OCI-LY7 (cell line): ENCODE measurements at regions not wholly inside any gene's neighbourhood (a gene's known extent, or its start where the extent isn't known, plus 50 kb on each side); places are given as distances from the start of the nearest gene placed in this dataset.
"Not testable (repeated sequence)": the region's sequence is repeated elsewhere in the genome, so short reads cannot be mapped to it uniquely, and the experiment has no call there.

ENCODE experiments used
- BruUV-seq: library from RNA; stranded (reverse); fragments of 400-500 nt; replicated peaks from 2 replicates; lab custom pipeline; 2021; lab: Mats Ljungman, UMichigan
- CTCF ChIA-PET: fragments of 300-600 bp; sonication (Branson Sonifier 250); formaldehyde crosslinking; loops from one replicate; lab custom pipeline; 2022; ENCODE audit warnings: antibody characterized with exemption; ENCODE audit not compliant: unreplicated experiment; lab: Charles Lee
- POLR2A ChIA-PET: fragments of 300-600 bp; sonication (Branson Sonifier 250); formaldehyde crosslinking; loops from one replicate; lab custom pipeline; 2022; ENCODE audit warnings: antibody characterized with exemption; lab: Charles Lee
- DNase-seq: peaks from one replicate; pipeline ENCODE4 v3.0.0-alpha.2; 2015; ENCODE audit warnings: low spot score
- H2AFZ ChIP-seq: fragments of 200-600 bp; sonication (generic), shearing (Covaris generic); 2 replicates; pipeline ENCODE4 v1.6.1; 2014; ENCODE audit warnings: mild to moderate bottlenecking, antibody characterized with exemption, low read length, moderate library complexity
- H3K27ac ChIP-seq: fragments of 200-600 bp; sonication (generic); 2 replicates; pipeline ENCODE4 v1.5.1; 2014; ENCODE audit warnings: mixed run types, low read depth, mild to moderate bottlenecking, moderate library complexity, low read length, inconsistent platforms; ENCODE audit not compliant: poor library complexity, severe bottlenecking
- H3K36me3 ChIP-seq: fragments of 200-600 bp; sonication (generic); 2 replicates; pipeline ENCODE4 v1.6.1; 2014; ENCODE audit warnings: mild to moderate bottlenecking, antibody characterized with exemption, low read length, moderate library complexity, mixed read lengths; ENCODE audit not compliant: insufficient read depth
- H3K4me1 ChIP-seq: fragments of 200-600 bp; sonication (generic); 2 replicates; pipeline ENCODE4 v1.5.1; 2014; ENCODE audit warnings: mild to moderate bottlenecking, low read length; ENCODE audit not compliant: insufficient read depth, poor library complexity, severe bottlenecking
- H3K4me2 ChIP-seq: fragments of 200-600 bp; sonication (generic); 2 replicates; pipeline ENCODE4 v1.6.1; 2014; ENCODE audit warnings: mild to moderate bottlenecking, low read length
- H3K4me3 ChIP-seq: fragments of 200-600 bp; sonication (generic); 2 replicates; pipeline ENCODE4 v1.5.1; 2014; ENCODE audit warnings: mild to moderate bottlenecking, low read depth, low read length; ENCODE audit not compliant: poor library complexity, severe bottlenecking
- H3K79me2 ChIP-seq: fragments of 200-600 bp; sonication (generic); 2 replicates; pipeline ENCODE4 v1.6.1; 2016; ENCODE audit warnings: low read depth, mild to moderate bottlenecking, low read length, moderate library complexity, mixed read lengths; ENCODE audit not compliant: insufficient read depth
- H3K9me2 ChIP-seq: fragments of 200-600 bp; sonication (generic); 2 replicates; pipeline ENCODE4 v1.6.1; 2016; ENCODE audit warnings: mild to moderate bottlenecking, low read length, mixed read lengths; ENCODE audit not compliant: insufficient read depth
- H3K9me3 ChIP-seq: fragments of 200-600 bp; sonication (generic); 2 replicates; pipeline ENCODE4 v1.6.1; 2014; ENCODE audit warnings: mild to moderate bottlenecking, mixed run types, low read length, mixed read lengths
- H4K20me1 ChIP-seq: fragments of 200-600 bp; sonication (generic); 2 replicates; pipeline ENCODE4 v1.6.1; 2014; ENCODE audit warnings: mild to moderate bottlenecking, antibody characterized with exemption, low read length, moderate library complexity, mixed read lengths; ENCODE audit not compliant: insufficient read depth
- EZH2phosphoT487 ChIP-seq: fragments of 200-600 bp; sonication (generic); IDR thresholded peaks from 2 replicates; pipeline ENCODE4 v1.6.1; 2018; ENCODE audit warnings: low read depth, borderline replicate concordance, mild to moderate bottlenecking, mixed run types, antibody characterized with exemption, low read length, moderate library complexity, mixed read lengths
- intact Hi-C: fragments of 100-400 bp; cut with micrococcal nuclease; formaldehyde crosslinking; loops from one replicate; pipeline ENCODE4 v1.10.0; 2022; ENCODE audit not compliant: unreplicated experiment
- TF ChIP-seq, protein P1 (sequence below): fragments of 200-600 bp; sonication (generic); conservative IDR thresholded peaks from 2 replicates; pipeline ENCODE4 v1.5.1; 2014; ENCODE audit warnings: mild to moderate bottlenecking, antibody characterized with exemption, low read length, moderate library complexity, mixed read lengths

- Histone ChIP-seq H3K4me2 (no peak overlapping the region), H3K9me2 (no peaks in the 10 kb centered on the region), H3K79me2 (no peaks in the 10 kb centered on the region), H3K36me3 (no peaks in the 10 kb centered on the region), H2AFZ (no peak overlapping the region), H3K9me3 (no peaks in the 10 kb centered on the region), H3K4me1 (no peaks in the 10 kb centered on the region), H3K4me3 (no peak overlapping the region), H4K20me1 (no peaks in the 10 kb centered on the region), H3K27ac (no peak overlapping the region)
- intact Hi-C loops = no loop called here
- no peak for DNase-seq
- CTCF ChIA-PET = no interaction called here
- BruUV-seq = no TSS peak
- POLR2A ChIA-PET = no interaction called here
- TF ChIP-seq EZH2phosphoT487 = no peak
- TF ChIP-seq, protein P1, sequence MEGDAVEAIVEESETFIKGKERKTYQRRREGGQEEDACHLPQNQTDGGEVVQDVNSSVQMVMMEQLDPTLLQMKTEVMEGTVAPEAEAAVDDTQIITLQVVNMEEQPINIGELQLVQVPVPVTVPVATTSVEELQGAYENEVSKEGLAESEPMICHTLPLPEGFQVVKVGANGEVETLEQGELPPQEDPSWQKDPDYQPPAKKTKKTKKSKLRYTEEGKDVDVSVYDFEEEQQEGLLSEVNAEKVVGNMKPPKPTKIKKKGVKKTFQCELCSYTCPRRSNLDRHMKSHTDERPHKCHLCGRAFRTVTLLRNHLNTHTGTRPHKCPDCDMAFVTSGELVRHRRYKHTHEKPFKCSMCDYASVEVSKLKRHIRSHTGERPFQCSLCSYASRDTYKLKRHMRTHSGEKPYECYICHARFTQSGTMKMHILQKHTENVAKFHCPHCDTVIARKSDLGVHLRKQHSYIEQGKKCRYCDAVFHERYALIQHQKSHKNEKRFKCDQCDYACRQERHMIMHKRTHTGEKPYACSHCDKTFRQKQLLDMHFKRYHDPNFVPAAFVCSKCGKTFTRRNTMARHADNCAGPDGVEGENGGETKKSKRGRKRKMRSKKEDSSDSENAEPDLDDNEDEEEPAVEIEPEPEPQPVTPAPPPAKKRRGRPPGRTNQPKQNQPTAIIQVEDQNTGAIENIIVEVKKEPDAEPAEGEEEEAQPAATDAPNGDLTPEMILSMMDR = no peak
Observed at GRCh38 chr4:55277011-55277410, 69.0 kb upstream of the SRD5A3 start.

- Histone ChIP-seq H3K79me2 (no peaks in the 10 kb centered on the region), H3K9me2 (no peaks in the 10 kb centered on the region), H3K27ac (no peak overlapping the region), H3K4me3 (no peak overlapping the region), H3K4me1 (no peaks in the 10 kb centered on the region), H3K9me3 (no peaks in the 10 kb centered on the region), H2AFZ (no peak overlapping the region), H3K4me2 (no peak overlapping the region), H3K36me3 (no peaks in the 10 kb centered on the region), H4K20me1 (no peaks in the 10 kb centered on the region)
- DNase-seq = no peak
- BruUV-seq = no TSS peak
- TF ChIP-seq, protein P1 = no peak
- no peak for TF ChIP-seq EZH2phosphoT487
- CTCF ChIA-PET = no interaction called here
- intact Hi-C loops = no loop called here
- POLR2A ChIA-PET = interaction anchor here (0.6 kb wide), 1 partner anchor 95 kb away, joined by 4 read pairs; no protein-coding TSS in a partner anchor
Observed at GRCh38 chr4:55278316-55278715, 67.7 kb upstream of the SRD5A3 start.

GRCh38 chr4:55280474-55280873 is 65.6 kb upstream of the SRD5A3 start:
- H3K4me1 ChIP-seq, H3K4me3 ChIP-seq, H4K20me1 ChIP-seq, H3K79me2 ChIP-seq, H3K36me3 ChIP-seq, H2AFZ ChIP-seq, H3K27ac ChIP-seq, CTCF ChIA-PET, H3K9me3 ChIP-seq, POLR2A ChIA-PET, BruUV-seq, DNase-seq, intact Hi-C loops, H3K4me2 ChIP-seq, H3K9me2 ChIP-seq: not testable (repeated sequence)

DNA sequence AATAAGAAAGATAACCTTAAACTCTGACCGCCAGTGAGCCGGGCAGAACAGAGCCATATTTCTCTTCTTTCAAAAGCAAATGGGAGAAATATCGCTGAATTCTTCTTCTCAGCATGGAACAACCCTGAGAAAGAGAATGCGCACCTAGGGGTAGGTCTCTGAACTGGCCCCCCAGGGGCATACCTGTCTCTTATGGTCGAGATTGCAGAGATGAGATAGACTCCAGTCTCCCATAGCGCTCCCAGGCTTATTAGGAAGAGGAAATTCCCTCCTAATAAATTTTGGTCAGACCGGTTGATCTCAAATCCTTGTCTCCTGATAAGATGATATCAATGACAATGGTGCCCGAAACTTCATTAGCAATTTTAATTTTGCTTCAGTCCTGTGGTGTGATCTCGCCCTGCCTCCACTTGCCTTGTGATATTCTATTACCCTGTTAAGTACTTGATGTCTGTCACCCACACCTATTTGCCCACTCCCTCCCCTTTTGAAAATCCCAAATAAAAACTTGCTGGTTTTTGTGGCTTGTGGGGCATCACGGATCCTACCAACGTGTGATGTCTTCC is 64.8 kb upstream of the SRD5A3 start:
- H3K4me2 ChIP-seq, H3K4me1 ChIP-seq, H3K27ac ChIP-seq, BruUV-seq, H4K20me1 ChIP-seq, H2AFZ ChIP-seq, H3K36me3 ChIP-seq, H3K4me3 ChIP-seq, POLR2A ChIA-PET, H3K79me2 ChIP-seq, CTCF ChIA-PET, DNase-seq, H3K9me3 ChIP-seq, intact Hi-C loops, H3K9me2 ChIP-seq: not testable (repeated sequence)
